ENCODE measurements at regions not wholly inside any gene's neighbourhood (a gene's known extent, or its start where the extent isn't known, plus 50 kb on each side); places are given as distances from the start of the nearest gene placed in this dataset.

DNA sequence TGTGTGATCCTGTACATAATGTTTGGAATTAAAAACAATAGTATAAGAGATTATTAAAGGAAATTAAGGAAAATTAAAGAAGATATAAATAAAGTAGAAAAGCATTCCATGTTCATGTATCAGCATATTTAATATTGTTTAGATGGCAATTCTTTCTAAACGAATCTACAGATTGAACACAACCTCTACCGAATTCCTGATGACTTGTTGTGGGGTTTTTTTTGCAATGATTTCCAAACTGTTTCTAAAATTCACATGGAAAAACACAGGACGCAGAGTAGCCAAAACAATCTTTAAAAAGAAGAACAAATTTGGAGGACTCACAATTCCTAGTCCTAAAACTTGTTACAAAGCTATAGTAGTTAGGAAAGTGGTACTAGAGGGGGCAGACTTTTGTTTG is 573.4 kb upstream of the IGFBP3 start:
- TF ChIP-seq, protein P1, sequence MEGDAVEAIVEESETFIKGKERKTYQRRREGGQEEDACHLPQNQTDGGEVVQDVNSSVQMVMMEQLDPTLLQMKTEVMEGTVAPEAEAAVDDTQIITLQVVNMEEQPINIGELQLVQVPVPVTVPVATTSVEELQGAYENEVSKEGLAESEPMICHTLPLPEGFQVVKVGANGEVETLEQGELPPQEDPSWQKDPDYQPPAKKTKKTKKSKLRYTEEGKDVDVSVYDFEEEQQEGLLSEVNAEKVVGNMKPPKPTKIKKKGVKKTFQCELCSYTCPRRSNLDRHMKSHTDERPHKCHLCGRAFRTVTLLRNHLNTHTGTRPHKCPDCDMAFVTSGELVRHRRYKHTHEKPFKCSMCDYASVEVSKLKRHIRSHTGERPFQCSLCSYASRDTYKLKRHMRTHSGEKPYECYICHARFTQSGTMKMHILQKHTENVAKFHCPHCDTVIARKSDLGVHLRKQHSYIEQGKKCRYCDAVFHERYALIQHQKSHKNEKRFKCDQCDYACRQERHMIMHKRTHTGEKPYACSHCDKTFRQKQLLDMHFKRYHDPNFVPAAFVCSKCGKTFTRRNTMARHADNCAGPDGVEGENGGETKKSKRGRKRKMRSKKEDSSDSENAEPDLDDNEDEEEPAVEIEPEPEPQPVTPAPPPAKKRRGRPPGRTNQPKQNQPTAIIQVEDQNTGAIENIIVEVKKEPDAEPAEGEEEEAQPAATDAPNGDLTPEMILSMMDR (conservative IDR thresholded peaks at IDR 0.05; ENCODE audit: low read depth, low read length), result no peak
- TF ChIP-seq POLR2A (IDR thresholded peaks at IDR 0.05; ENCODE audit: low read depth, low read length) (no peak), BHLHE40 (IDR thresholded peaks at IDR 0.05; ENCODE audit: low read depth, low read length) (no peak), RFX5 (IDR thresholded peaks at IDR 0.05; ENCODE audit: low read depth, low read length) (no peak), SMC3 (IDR thresholded peaks at IDR 0.05; ENCODE audit: low read depth, low read length) (no peak), RAD21 (IDR thresholded peaks at IDR 0.05; ENCODE audit: low read length) (no peak), MAZ (IDR thresholded peaks at IDR 0.05; ENCODE audit: borderline replicate concordance, low read depth, low read length) (no peak), CHD1 (IDR thresholded peaks at IDR 0.05; ENCODE audit: low read depth, low read length) (no peak), MXI1 (IDR thresholded peaks at IDR 0.05; ENCODE audit: borderline replicate concordance, low read depth, low read length) (no peak), FOS (IDR thresholded peaks at IDR 0.05; ENCODE audit: low read depth, low read length) (no peak)
- TF ChIP-seq, protein P2, sequence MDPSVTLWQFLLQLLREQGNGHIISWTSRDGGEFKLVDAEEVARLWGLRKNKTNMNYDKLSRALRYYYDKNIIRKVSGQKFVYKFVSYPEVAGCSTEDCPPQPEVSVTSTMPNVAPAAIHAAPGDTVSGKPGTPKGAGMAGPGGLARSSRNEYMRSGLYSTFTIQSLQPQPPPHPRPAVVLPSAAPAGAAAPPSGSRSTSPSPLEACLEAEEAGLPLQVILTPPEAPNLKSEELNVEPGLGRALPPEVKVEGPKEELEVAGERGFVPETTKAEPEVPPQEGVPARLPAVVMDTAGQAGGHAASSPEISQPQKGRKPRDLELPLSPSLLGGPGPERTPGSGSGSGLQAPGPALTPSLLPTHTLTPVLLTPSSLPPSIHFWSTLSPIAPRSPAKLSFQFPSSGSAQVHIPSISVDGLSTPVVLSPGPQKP (IDR thresholded peaks at IDR 0.05; ENCODE audit: borderline replicate concordance, low read depth, low read length), result no peak

Data from IMR-90 (cell line).